ENCODE measurements at regions not wholly inside any gene's neighbourhood (a gene's known extent, or its start where the extent isn't known, plus 50 kb on each side); places are given as distances from the start of the nearest gene placed in this dataset.

DNA sequence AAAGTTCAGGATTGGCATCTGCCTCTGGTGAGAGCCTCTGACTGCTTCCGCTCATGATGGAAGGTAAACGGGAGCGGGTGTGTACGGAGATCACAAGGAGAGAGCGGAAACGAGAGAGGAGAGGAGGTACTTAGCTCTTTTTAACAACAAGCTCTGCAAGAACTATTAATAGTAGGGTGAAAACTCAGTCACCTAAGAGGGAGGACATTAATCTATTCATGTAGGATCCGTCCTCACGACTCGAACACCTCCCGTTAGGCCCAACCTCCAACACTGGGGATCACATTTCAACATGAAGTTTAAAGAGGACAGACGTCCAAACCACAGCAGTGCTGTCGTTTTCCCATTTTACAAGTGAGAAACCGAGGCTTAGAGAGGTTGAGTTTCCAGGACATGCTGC lies 173.7 kb downstream of the SLC28A3 start:
- H3K9me2 ChIP-seq (ENCODE audit: insufficient read depth), result no peaks in the 10 kb centered on the region
- Mint-ChIP-seq H3K36me3 (ENCODE audit: low read depth) (no peaks in the 10 kb centered on the region), H3K9me3 (no peaks in the 10 kb centered on the region), H3K4me1 (peaks cover 7% of the 10 kb centered on the region), H3K4me3 (no peak overlapping the region), H3K27ac (no peak overlapping the region), H3K27me3 (ENCODE audit: insufficient read depth, low read depth, poor library complexity) (no peaks in the 10 kb centered on the region)
- H3F3A ChIP-seq (replicated peaks; ENCODE audit: low read depth), result no peaks in the 10 kb centered on the region
- DNase-seq (ENCODE audit: low spot score) (no peak), ATAC-seq (no peak)
- no peaks in the 10 kb centered on the region for H3K4me1 ChIP-seq (ENCODE audit: insufficient read depth)
- H3K4me2 ChIP-seq, result no peak overlapping the region
- H3K27me3 ChIP-seq (ENCODE audit: insufficient read depth), result no peaks in the 10 kb centered on the region
- no peaks in the 10 kb centered on the region for H3K36me3 ChIP-seq (ENCODE audit: insufficient read depth)
- H3K27ac ChIP-seq (ENCODE audit: low read depth), result no peak overlapping the region
- no peaks in the 10 kb centered on the region for H3K79me2 ChIP-seq (replicated peaks; ENCODE audit: insufficient read depth)
- H2AFZ ChIP-seq, result peak overlapping the region; percentile 88
- no peaks in the 10 kb centered on the region for H4K20me1 ChIP-seq (replicated peaks; ENCODE audit: insufficient read depth)
- TF ChIP-seq NANOG (IDR thresholded peaks at IDR 0.05; ENCODE audit: borderline replicate concordance) (no peak), REST (IDR thresholded peaks at IDR 0.05; ENCODE audit: unreplicated experiment) (no peak), EZH2 (IDR thresholded peaks at IDR 0.05; ENCODE audit: low read depth, unreplicated experiment) (no peak)
- no peak overlapping the region for H3K4me3 ChIP-seq

DNA sequence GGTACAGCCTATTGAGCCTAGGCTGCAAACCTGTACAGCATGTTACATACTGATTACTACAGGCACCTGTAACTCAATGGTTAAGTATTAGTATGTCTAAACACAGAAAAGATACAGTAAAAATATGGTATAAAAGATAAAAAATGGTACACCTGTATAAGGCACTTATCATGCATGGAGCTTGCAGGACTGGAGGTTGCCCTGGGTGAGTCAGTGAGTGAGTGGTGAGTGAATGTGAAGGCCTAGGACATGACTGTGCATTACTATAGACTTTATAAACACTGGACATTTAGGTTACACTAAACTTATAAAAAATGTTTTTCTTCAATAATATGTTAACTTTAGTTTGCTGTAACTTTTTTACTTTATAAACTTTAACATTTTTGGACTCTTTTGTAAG lies 171.3 kb downstream of the SLC28A3 start:
- Histone ChIP-seq H3K4me3 (no peak overlapping the region), H2AFZ (no peak overlapping the region), H3K36me3 (ENCODE audit: insufficient read depth) (no peaks in the 10 kb centered on the region), H3K4me2 (no peak overlapping the region), H3K27me3 (ENCODE audit: insufficient read depth) (no peaks in the 10 kb centered on the region), H3F3A (replicated peaks; ENCODE audit: low read depth) (no peaks in the 10 kb centered on the region), H4K20me1 (replicated peaks; ENCODE audit: insufficient read depth) (no peaks in the 10 kb centered on the region), H3K4me1 (ENCODE audit: insufficient read depth) (no peaks in the 10 kb centered on the region), H3K9me2 (ENCODE audit: insufficient read depth) (no peaks in the 10 kb centered on the region), H3K27ac (ENCODE audit: low read depth) (no peak overlapping the region), H3K79me2 (replicated peaks; ENCODE audit: insufficient read depth) (no peaks in the 10 kb centered on the region)
- H3K27ac Mint-ChIP-seq, result no peak overlapping the region
- no peak for ATAC-seq
- peaks cover 9% of the 10 kb centered on the region for H3K4me1 Mint-ChIP-seq
- no peak for DNase-seq (ENCODE audit: low spot score)
- H3K36me3 Mint-ChIP-seq (ENCODE audit: low read depth), result no peaks in the 10 kb centered on the region
- no peaks in the 10 kb centered on the region for H3K27me3 Mint-ChIP-seq (ENCODE audit: insufficient read depth, low read depth, poor library complexity)
- no peaks in the 10 kb centered on the region for H3K9me3 Mint-ChIP-seq
- H3K4me3 Mint-ChIP-seq, result no peak overlapping the region
- no peak for TF ChIP-seq STAT1 (IDR thresholded peaks at IDR 0.05; ENCODE audit: unreplicated experiment)
- no peak for TF ChIP-seq ETS1 (IDR thresholded peaks at IDR 0.05)
- TF ChIP-seq CREB1 (CRISPR knock-in tag; IDR thresholded peaks at IDR 0.05; ENCODE audit: low read depth), result no peak
- TF ChIP-seq ZNF114 (CRISPR knock-in tag; IDR thresholded peaks at IDR 0.05), result no peak
- no peak for TF ChIP-seq JUNB (IDR thresholded peaks at IDR 0.05; ENCODE audit: unreplicated experiment)
- TF ChIP-seq, protein P1, sequence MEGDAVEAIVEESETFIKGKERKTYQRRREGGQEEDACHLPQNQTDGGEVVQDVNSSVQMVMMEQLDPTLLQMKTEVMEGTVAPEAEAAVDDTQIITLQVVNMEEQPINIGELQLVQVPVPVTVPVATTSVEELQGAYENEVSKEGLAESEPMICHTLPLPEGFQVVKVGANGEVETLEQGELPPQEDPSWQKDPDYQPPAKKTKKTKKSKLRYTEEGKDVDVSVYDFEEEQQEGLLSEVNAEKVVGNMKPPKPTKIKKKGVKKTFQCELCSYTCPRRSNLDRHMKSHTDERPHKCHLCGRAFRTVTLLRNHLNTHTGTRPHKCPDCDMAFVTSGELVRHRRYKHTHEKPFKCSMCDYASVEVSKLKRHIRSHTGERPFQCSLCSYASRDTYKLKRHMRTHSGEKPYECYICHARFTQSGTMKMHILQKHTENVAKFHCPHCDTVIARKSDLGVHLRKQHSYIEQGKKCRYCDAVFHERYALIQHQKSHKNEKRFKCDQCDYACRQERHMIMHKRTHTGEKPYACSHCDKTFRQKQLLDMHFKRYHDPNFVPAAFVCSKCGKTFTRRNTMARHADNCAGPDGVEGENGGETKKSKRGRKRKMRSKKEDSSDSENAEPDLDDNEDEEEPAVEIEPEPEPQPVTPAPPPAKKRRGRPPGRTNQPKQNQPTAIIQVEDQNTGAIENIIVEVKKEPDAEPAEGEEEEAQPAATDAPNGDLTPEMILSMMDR (conservative IDR thresholded peaks at IDR 0.05; ENCODE audit: low read depth in 2 of 2), result no peak
- TF ChIP-seq ZNF331 (CRISPR knock-in tag; IDR thresholded peaks at IDR 0.05; ENCODE audit: low read depth), result no peak
- no peak for TF ChIP-seq POLR2AphosphoS5 (IDR thresholded peaks at IDR 0.05; ENCODE audit: low read depth)
- no peak for TF ChIP-seq EZH2 (IDR thresholded peaks at IDR 0.05; ENCODE audit: low read depth, unreplicated experiment)
- TF ChIP-seq EZH2phosphoT487 (IDR thresholded peaks at IDR 0.05; ENCODE audit: unreplicated experiment), result no peak
- no peak for TF ChIP-seq NANOG (IDR thresholded peaks at IDR 0.05; ENCODE audit: borderline replicate concordance)

All from GM23338 (cell line).